ENCODE measurements at regions not wholly inside any gene's neighbourhood (a gene's known extent, or its start where the extent isn't known, plus 50 kb on each side); places are given as distances from the start of the nearest gene placed in this dataset.
"Not testable (repeated sequence)": the region's sequence is repeated elsewhere in the genome, so short reads cannot be mapped to it uniquely, and the experiment has no call there.

- DNase-seq (ENCODE audit: low read depth), result no peak
These were observed 478.0 kb downstream of the PDHA2 start for GRCh38 chr4:96317891-96318290.

GRCh38 chr4:96326846-96327245 is 487.0 kb downstream of the PDHA2 start:
- DNase-seq (ENCODE audit: low read depth), result no peak

GRCh38 chr4:96342196-96342595 is 502.3 kb downstream of the PDHA2 start:
- no peak for DNase-seq (ENCODE audit: low read depth)

GRCh38 chr4:96342790-96343455 is 503.0 kb downstream of the PDHA2 start:
- no peak for DNase-seq (ENCODE audit: low read depth)

DNA sequence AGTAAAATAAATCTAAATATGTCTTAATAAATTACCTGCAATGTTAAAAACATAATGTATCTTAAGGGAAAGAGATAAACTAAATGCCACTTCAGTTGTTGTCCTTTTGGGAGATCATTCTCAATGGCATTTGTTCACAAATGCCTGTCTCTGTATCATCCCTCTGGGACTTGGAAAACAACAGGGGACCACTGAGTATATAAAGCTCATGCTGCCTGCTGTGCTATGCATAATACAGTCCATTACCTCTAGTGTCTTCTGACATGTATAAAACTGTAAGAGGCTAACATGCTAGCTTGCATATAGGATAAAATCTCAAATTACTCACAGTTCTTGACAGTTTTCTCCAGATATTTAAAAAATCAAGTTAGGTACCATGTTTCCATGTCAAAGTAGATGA is 503.9 kb downstream of the PDHA2 start:
- DNase-seq (ENCODE audit: low read depth), result no peak

DNA sequence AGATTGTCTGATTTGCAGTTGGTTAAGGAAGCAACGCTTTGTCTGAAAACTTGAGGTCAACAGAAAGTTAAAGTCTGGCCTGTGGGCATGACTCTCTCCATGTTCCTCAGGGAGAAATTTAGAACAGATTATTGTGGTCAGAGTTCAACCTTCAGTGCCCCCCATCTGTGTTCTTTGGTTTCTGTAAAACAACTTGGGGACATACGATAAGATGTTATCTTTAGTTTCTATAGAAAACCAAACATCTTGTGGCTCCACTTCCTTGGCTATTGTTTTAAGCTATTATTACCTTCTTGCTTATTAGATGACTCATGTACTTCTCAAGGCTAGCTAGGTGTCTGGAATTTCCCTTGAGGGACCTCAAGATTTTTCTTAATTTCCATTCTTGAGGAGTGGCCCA is 507.7 kb downstream of the PDHA2 start:
- no peak for DNase-seq (ENCODE audit: low read depth)

GRCh38 chr4:96352051-96352517 is 512.2 kb downstream of the PDHA2 start:
- no peak for DNase-seq (ENCODE audit: low read depth)

DNA sequence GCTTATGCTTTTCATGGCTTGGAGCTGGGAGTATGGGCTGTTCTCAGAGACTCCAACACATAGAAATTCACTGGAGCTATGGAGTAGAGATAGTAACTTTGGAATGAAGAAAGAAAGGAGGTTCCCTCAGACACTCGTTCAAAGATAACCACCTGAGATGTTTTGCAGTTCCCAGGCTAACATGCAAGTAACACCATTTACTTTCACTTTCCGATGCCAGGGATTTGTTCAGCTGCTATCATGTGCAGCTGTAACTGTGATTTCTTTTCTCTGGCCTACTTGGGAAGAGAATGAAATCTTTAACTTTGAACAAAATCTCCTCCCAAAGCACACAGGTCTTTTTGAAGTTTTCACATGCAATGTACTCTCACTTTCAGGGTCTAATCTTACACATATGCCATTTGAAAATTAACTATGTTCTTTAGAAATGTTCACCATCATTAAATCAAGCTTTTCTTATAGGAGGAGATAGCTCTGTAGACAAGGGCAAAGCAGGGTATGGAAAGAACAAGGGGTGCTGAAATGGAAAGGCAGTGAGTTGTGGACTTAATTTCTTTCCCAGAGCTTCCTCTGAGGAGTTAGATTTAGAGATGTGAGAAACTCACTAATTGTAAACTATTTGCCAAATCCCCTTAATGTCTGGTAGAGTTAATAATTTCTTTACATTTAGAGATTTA is 514.3 kb downstream of the PDHA2 start:
- no peak for DNase-seq (ENCODE audit: low read depth)

- no peak for DNase-seq (ENCODE audit: low read depth)
These were observed 515.5 kb downstream of the PDHA2 start for GRCh38 chr4:96355414-96355813.

DNA sequence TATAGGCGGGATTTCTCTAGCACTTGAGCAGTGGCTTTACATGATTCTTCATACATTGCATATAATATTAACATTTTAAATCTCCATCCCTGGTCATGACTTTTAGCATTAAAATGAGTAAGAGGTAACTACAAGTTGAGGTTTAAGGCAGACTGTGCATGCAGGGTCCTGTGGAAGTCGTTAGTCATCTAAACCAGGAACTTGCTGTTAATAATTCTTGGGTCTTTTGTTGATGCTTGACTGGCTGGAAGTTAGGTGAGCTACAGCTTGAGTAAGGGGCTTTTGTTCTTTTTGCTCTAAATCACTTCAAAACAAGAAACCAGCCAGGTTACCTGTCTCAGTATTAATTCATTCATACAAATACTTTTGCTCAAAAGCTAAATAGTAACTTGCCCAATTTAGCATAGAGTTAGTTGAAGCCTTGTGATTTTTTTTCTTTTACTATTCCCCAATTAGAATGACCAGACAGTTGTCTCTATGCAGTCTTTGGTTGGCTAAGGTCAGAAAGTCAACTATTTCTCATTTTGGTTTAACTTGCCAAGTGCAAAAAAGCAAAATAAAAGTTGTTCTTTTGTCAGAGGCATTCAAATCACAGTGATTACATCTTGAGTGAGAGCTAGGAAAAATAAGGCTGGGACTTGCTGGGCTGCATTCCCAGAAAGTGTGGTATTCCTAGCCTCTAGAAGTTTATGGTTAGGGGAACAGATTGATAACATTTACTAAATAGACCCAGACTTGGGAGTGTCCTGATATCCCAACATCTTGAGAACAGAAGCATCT is 516.9 kb downstream of the PDHA2 start:
- no peak for DNase-seq (ENCODE audit: low read depth)

DNA sequence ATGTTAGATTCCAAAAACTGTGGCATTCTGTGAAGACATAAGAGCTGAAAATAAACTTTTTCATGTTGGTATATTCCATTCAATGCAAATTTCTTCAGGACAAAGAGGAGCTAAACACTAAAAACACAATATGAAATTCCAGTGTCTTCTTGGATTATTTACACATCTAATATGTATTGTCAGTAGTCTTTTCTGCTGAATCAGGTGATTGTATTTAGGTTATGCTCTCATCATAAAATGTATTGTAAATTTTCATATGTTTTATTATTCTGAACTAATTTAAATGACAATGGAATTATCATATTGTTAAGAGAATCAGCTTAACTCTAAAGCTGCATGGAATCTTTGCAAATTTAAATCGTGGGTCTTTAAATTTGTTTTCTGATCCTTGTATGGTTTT is 526.7 kb downstream of the PDHA2 start:
- DNase-seq (ENCODE audit: low read depth), result no peak

- DNase-seq (ENCODE audit: low read depth), result no peak
These were observed 535.5 kb downstream of the PDHA2 start for GRCh38 chr4:96375367-96375766.

GRCh38 chr4:96379524-96379923 is 539.6 kb downstream of the PDHA2 start:
- no peak for DNase-seq (ENCODE audit: low read depth)

DNA sequence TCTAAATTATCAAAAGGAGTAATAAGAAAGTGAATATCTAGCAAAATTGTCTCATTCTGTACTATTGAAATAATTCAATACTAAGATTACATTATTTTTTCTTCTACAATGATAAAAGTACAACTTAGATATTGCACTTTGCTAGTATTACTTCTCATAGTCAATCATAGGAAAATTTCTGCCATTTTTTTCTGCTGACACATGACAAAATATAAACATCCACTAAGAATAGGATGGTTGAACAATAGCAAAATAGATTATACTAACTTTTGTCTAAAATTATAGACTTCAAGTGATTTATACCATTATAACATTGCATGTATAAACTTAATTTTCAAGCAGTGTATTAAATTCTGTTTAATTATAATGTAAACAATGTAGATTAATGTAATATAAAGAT is 540.2 kb downstream of the PDHA2 start:
- DNase-seq (ENCODE audit: low read depth), result no peak

- DNase-seq (ENCODE audit: low read depth), result no peak
These were observed 543.5 kb downstream of the PDHA2 start for GRCh38 chr4:96383349-96383748.

GRCh38 chr4:96389770-96390169 is 549.9 kb downstream of the PDHA2 start:
- no peak for DNase-seq (ENCODE audit: low read depth)

DNA sequence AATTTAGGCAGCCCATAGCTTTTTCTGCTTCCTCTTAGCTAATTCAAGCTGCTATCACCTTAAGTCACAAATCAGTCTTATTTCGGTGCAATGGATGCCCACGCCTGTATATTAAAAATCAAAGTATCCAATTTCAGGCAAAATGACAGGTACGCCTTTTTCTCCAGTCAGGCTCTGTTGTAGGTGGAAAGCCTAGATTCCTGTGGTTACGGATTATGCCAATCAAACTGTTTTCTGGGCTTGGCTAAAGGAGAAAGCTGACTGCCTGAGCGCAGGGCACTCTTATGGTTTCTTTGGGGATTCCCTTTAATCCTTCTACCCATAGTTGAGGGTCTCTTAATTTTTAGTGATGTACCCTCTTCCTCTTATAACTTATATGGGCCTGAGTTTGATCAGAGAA is 550.5 kb downstream of the PDHA2 start:
- no peak for DNase-seq (ENCODE audit: low read depth)

DNA sequence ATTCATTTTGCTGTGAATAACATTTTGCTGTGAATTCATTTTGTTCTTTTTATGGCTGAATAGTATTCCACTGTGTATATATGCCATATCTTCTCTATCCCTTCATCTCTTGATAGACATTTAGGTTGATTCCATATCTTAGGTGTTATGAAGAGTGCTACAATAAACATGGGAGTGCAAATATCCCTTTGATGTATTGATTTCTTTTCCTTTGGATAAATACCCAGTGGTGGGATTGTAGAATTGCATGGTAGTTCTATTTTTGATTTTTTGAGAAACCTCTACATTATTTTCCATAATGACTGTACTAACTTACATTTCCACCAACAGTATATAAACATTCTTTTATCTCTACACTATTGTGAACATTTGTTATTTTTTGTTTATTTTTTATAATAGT is 555.9 kb downstream of the PDHA2 start:
- no peak for DNase-seq (ENCODE audit: low read depth)

- DNase-seq (ENCODE audit: low read depth), result no peak
These were observed 566.8 kb downstream of the PDHA2 start for GRCh38 chr4:96406742-96407141.

- DNase-seq (ENCODE audit: low read depth), result no peak
These were observed 567.3 kb downstream of the PDHA2 start for GRCh38 chr4:96407225-96407624.

GRCh38 chr4:96407738-96408463 is 568.0 kb downstream of the PDHA2 start:
- DNase-seq (ENCODE audit: low read depth), result no peak

DNA sequence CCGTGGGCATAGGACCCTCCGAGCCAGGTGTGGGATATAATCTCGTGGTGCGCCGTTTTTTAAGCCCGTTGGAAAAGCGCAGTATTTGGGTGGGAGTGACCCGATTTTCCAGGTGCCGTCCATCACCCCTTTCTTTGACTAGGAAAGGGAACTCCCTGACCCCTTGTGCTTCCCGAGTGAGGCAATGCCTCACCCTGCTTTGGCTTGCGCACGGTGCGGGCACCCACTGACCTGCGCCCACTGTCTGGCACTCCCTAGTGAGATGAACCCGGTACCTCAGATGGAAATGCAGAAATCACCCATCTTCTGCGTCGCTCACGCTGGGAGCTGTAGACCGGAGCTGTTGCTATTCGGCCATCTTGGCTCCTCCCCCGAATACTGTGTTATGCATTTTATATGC is 575.0 kb downstream of the PDHA2 start:
- not testable (repeated sequence) for DNase-seq (ENCODE audit: low read depth)

Measured in ELR (cell line).